ENCODE measurements at regions not wholly inside any gene's neighbourhood (a gene's known extent, or its start where the extent isn't known, plus 50 kb on each side); places are given as distances from the start of the nearest gene placed in this dataset.

DNA sequence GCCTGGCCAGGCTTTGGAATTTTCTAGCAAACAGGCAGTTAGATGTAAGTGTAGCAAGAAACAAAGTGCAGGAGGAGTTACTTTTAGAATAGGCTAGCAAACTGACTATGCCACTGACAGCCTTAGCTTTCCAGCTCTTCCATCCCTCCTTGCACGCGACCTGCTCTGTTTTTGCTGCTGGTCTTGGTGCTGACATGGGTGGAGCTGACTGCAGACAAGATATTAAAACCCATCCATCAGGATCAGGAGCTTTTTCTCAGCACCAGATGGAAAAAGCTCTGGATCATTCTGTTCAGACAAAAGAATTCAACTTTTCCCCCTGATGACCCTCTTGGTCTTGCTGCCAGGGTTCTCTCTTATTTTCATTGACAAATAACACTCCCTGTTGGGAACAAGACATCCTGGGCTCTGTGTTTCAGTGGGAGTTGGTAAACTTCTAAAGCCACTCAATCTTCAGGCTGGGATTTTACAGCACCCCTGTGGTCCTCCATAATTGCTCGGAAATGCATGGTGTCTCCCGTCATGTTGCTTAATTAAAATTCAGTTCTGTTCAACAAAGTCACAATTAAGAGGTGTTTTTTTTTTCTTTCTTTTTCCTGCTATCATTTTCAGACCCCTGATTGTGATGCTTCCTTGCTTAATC lies 240.0 kb upstream of the LARGE1 start:
- DNase-seq (ENCODE audit: low read depth, low spot score) (no peak), ATAC-seq (no peak)
- Histone ChIP-seq H3K4me3 (replicated peaks in 1 of 2; ENCODE audit: low read depth in 1 of 2, low read length in 2 of 2) (no peak overlapping the region), H3K27me3 (ENCODE audit: insufficient read depth, low read length) (no peaks in the 10 kb centered on the region), H3K9me3 (ENCODE audit: control insufficient read depth in 1 of 2, insufficient read depth in 1 of 2, low read depth in 1 of 2, low read length in 2 of 2) (peaks cover 16 to 36% of the 10 kb centered on the region in 2 experiments; a peak in 2 of 4 replicates), H3K27ac (ENCODE audit: low read depth, low read length) (no peak overlapping the region), H3K79me2 (ENCODE audit: insufficient read depth, low read length) (no peaks in the 10 kb centered on the region), H3K9me2 (ENCODE audit: insufficient read depth) (no peaks in the 10 kb centered on the region), H3K36me3 (ENCODE audit: control insufficient read depth in 1 of 2, insufficient read depth in 2 of 2, low read length in 2 of 2) (no peaks in the 10 kb centered on the region), H4K20me1 (ENCODE audit: insufficient read depth) (no peaks in the 10 kb centered on the region), H2AFZ (ENCODE audit: low read depth, low read length, poor library complexity, severe bottlenecking) (no peak overlapping the region), H3K4me1 (ENCODE audit: control insufficient read depth in 1 of 2, insufficient read depth in 2 of 2, low read length in 2 of 2) (no peaks in the 10 kb centered on the region), H3K9ac (ENCODE audit: low read length) (no peak overlapping the region), H3K4me2 (ENCODE audit: low read length) (no peak overlapping the region)
- ChIA-PET POLR2A (no interaction called here), CTCF (no interaction called here), RAD21 (ENCODE audit: low non-redundant PET in 1 of 2, low total read pairs in 2 of 2, uncharacterized antibody in 2 of 2, unreplicated experiment in 2 of 2) (no interaction called here)
- TF ChIP-seq JUND (IDR thresholded peaks at IDR 0.05) (no peak), FOSL1 (IDR thresholded peaks at IDR 0.05; ENCODE audit: low read depth) (no peak), ELF1 (IDR thresholded peaks at IDR 0.05; ENCODE audit: borderline replicate concordance, low read depth) (no peak), RAD21 (IDR thresholded peaks at IDR 0.05; ENCODE audit: low read depth) (no peak), SP1 (IDR thresholded peaks at IDR 0.05; ENCODE audit: low read depth) (no peak), SRF (IDR thresholded peaks at IDR 0.05; ENCODE audit: low read depth) (no peak), EZH2 (IDR thresholded peaks at IDR 0.05) (no peak), YY1 (IDR thresholded peaks at IDR 0.05; ENCODE audit: extremely low read depth, insufficient replicate concordance, low read depth, low read length) (no peak), ZNF274 (IDR thresholded peaks at IDR 0.05; ENCODE audit: low read depth, low read length) (no peak), TCF7L2 (IDR thresholded peaks at IDR 0.05; ENCODE audit: borderline replicate concordance, extremely low read depth, insufficient read depth, insufficient read length) (no peak), POLR2A (IDR thresholded peaks at IDR 0.05; ENCODE audit: borderline replicate concordance, extremely low read depth, insufficient read depth, insufficient read length) (no peak), ZFX (IDR thresholded peaks at IDR 0.05) (no peak), CEBPB (IDR thresholded peaks at IDR 0.05; ENCODE audit: low read depth) (no peak)
- TF ChIP-seq, protein P1, sequence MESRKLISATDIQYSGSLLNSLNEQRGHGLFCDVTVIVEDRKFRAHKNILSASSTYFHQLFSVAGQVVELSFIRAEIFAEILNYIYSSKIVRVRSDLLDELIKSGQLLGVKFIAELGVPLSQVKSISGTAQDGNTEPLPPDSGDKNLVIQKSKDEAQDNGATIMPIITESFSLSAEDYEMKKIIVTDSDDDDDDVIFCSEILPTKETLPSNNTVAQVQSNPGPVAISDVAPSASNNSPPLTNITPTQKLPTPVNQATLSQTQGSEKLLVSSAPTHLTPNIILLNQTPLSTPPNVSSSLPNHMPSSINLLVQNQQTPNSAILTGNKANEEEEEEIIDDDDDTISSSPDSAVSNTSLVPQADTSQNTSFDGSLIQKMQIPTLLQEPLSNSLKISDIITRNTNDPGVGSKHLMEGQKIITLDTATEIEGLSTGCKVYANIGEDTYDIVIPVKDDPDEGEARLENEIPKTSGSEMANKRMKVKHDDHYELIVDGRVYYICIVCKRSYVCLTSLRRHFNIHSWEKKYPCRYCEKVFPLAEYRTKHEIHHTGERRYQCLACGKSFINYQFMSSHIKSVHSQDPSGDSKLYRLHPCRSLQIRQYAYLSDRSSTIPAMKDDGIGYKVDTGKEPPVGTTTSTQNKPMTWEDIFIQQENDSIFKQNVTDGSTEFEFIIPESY (IDR thresholded peaks at IDR 0.05; ENCODE audit: extremely low read depth, insufficient replicate concordance, low read length), result no peak
- TF ChIP-seq, protein P2, sequence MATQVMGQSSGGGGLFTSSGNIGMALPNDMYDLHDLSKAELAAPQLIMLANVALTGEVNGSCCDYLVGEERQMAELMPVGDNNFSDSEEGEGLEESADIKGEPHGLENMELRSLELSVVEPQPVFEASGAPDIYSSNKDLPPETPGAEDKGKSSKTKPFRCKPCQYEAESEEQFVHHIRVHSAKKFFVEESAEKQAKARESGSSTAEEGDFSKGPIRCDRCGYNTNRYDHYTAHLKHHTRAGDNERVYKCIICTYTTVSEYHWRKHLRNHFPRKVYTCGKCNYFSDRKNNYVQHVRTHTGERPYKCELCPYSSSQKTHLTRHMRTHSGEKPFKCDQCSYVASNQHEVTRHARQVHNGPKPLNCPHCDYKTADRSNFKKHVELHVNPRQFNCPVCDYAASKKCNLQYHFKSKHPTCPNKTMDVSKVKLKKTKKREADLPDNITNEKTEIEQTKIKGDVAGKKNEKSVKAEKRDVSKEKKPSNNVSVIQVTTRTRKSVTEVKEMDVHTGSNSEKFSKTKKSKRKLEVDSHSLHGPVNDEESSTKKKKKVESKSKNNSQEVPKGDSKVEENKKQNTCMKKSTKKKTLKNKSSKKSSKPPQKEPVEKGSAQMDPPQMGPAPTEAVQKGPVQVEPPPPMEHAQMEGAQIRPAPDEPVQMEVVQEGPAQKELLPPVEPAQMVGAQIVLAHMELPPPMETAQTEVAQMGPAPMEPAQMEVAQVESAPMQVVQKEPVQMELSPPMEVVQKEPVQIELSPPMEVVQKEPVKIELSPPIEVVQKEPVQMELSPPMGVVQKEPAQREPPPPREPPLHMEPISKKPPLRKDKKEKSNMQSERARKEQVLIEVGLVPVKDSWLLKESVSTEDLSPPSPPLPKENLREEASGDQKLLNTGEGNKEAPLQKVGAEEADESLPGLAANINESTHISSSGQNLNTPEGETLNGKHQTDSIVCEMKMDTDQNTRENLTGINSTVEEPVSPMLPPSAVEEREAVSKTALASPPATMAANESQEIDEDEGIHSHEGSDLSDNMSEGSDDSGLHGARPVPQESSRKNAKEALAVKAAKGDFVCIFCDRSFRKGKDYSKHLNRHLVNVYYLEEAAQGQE (IDR thresholded peaks at IDR 0.05; ENCODE audit: low read depth), result no peak
- no TSS peak for BruUV-seq (replicated peaks)
- intact Hi-C loops (cut with micrococcal nuclease), result no loop called here
